ENCODE measurements at regions not wholly inside any gene's neighbourhood (a gene's known extent, or its start where the extent isn't known, plus 50 kb on each side); places are given as distances from the start of the nearest gene placed in this dataset.
A peak's percentile ranks its signal among the peaks of the same experiment; 100 is the strongest.

DNA sequence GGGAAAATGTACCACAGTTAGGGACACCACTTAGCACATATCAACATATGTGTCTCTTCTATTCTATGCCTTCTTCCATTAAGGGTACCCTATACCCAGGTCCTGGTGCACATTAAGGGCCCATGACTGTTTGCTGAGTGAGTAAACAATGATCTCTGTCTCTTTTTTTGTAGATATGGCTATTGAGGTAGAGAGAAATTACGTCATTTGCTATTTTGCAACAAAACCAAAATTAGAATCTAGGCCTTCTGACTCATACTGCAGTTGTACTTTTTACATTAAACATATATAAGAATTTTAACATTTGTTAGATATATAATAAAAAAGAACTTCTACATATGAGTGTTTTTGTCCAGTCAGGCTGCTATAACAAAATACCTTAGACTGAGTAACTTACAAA lies 683.2 kb upstream of the LRRN3 start:
- Mint-ChIP-seq H3K4me1 (no peaks in the 10 kb centered on the region), H3K27me3 (no peaks in the 10 kb centered on the region), H3K36me3 (no peaks in the 10 kb centered on the region), H3K4me3 (no peak overlapping the region), H3K27ac (peak overlapping the region in 1 of 7 donors; percentile 38), H3K9me3 (peaks cover 0 to 3% (median 0%) of the 10 kb centered on the region in 8 donors)
- intact Hi-C loops (cut with micrococcal nuclease) = no loop called here
- Histone ChIP-seq H3K4me3 (ENCODE audit: low read length in 2 of 2) (no peak overlapping the region), H3K27ac (ENCODE audit: low read depth, low read length) (no peak overlapping the region), H3K27me3 (ENCODE audit: insufficient read depth, low read length) (no peaks in the 10 kb centered on the region), H3K36me3 (ENCODE audit: insufficient read depth, low read length) (no peaks in the 10 kb centered on the region), H3K4me1 (ENCODE audit: insufficient read depth, low read length) (no peaks in the 10 kb centered on the region), H3K9me3 (ENCODE audit: control insufficient read depth in 1 of 2, low read length in 2 of 2) (no peaks in the 10 kb centered on the region)
- no peak for DNase-seq
- ChIA-PET CTCF (ENCODE audit: partially characterized antibody) (no interaction called here), POLR2A (ENCODE audit: partially characterized antibody) (no interaction called here)

DNA sequence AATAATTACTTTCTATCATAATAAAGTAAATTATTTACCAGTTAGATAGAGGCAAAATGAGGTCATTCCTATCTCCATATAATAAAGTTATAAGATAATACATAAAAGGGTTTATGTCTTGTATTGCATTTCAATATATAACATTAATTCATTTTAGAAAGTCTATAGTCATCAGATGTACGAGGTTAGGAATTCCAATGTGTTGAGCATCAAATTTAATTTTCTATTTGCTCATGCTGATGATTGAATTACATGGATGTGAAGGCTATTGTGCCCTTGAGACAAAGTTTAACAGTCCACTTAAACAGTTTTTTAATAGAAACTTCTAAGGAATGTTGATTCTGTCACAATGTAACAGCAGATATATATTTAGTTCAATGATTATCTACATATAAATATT lies 678.3 kb upstream of the LRRN3 start:
- Histone ChIP-seq H3K4me1 (ENCODE audit: insufficient read depth, low read length) (no peaks in the 10 kb centered on the region), H3K27me3 (ENCODE audit: insufficient read depth, low read length) (no peaks in the 10 kb centered on the region), H3K36me3 (ENCODE audit: insufficient read depth, low read length) (no peaks in the 10 kb centered on the region), H3K27ac (ENCODE audit: low read depth, low read length) (no peak overlapping the region), H3K4me3 (ENCODE audit: low read length in 2 of 2) (no peak overlapping the region), H3K9me3 (ENCODE audit: control insufficient read depth in 1 of 2, low read length in 2 of 2) (no peaks in the 10 kb centered on the region)
- H3K27me3 Mint-ChIP-seq = no peaks in the 10 kb centered on the region
- H3K36me3 Mint-ChIP-seq = no peaks in the 10 kb centered on the region
- ChIA-PET POLR2A (ENCODE audit: partially characterized antibody) (no interaction called here), CTCF (ENCODE audit: partially characterized antibody) (no interaction called here)
- H3K27ac Mint-ChIP-seq = no peak overlapping the region
- no peaks in the 10 kb centered on the region for H3K4me1 Mint-ChIP-seq
- peaks cover 0 to 4% (median under 1%) of the 10 kb centered on the region in 8 donors for H3K9me3 Mint-ChIP-seq
- intact Hi-C loops (cut with micrococcal nuclease) = no loop called here
- H3K4me3 Mint-ChIP-seq = no peak overlapping the region
- no peak for DNase-seq

DNA sequence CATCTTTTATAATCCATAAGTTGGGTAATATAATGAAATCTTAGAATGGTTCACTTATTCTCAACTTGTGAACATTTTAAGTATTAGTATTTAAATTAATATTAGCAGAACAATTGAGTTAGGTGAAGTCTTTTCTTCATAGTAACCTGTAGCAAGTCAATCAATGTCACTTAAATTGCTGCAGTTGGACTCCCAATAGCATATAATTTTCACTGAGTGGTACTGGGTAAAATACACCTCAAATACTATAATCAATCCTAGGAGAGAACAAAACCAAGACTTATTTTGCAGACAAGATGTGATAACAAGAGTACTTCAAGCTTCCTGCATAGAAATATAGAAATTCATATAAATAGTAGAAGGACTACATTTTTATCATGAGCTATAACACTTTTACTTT lies 677.9 kb upstream of the LRRN3 start:
- H3K4me1 ChIP-seq (ENCODE audit: insufficient read depth, low read length) = no peaks in the 10 kb centered on the region
- no peaks in the 10 kb centered on the region for H3K27me3 Mint-ChIP-seq
- H3K36me3 ChIP-seq (ENCODE audit: insufficient read depth, low read length) = no peaks in the 10 kb centered on the region
- H3K4me3 Mint-ChIP-seq = no peak overlapping the region
- H3K27ac Mint-ChIP-seq = no peak overlapping the region
- CTCF ChIA-PET (ENCODE audit: partially characterized antibody) = no interaction called here
- no peaks in the 10 kb centered on the region for H3K36me3 Mint-ChIP-seq
- no peak overlapping the region for H3K27ac ChIP-seq (ENCODE audit: low read depth, low read length)
- H3K4me3 ChIP-seq (ENCODE audit: low read length in 2 of 2) = no peak overlapping the region
- H3K27me3 ChIP-seq (ENCODE audit: insufficient read depth, low read length) = no peaks in the 10 kb centered on the region
- peaks cover 0 to 4% (median under 1%) of the 10 kb centered on the region in 8 donors for H3K9me3 Mint-ChIP-seq
- H3K9me3 ChIP-seq (ENCODE audit: control insufficient read depth in 1 of 2, low read length in 2 of 2) = no peaks in the 10 kb centered on the region
- no peaks in the 10 kb centered on the region for H3K4me1 Mint-ChIP-seq
- intact Hi-C loops (cut with micrococcal nuclease) = no loop called here
- no peak for DNase-seq
- POLR2A ChIA-PET (ENCODE audit: partially characterized antibody) = no interaction called here

DNA sequence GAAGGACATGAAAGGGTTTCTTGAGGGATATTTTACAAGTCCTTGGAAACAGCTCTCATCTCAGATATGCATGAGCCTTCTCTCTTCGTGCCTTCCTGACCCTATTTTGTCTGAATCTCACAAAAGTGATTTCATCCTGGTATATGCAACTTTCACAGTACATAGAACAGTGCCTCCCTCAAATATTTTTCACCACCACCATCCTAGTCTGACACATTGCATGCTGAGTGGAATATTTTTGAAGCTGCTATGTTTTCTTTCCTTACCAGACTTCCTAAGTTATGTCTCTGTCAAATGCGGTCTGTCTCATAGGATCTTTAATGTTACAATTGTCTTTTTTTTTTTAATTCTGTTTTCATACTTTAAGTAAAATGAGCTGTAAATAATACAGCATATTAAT lies 673.3 kb upstream of the LRRN3 start:
- CTCF ChIA-PET (ENCODE audit: partially characterized antibody) = no interaction called here
- DNase-seq = no peak
- H3K4me3 Mint-ChIP-seq = no peak overlapping the region
- H3K36me3 ChIP-seq (ENCODE audit: insufficient read depth, low read length) = no peaks in the 10 kb centered on the region
- intact Hi-C loops (cut with micrococcal nuclease) = no loop called here
- no peaks in the 10 kb centered on the region for H3K27me3 ChIP-seq (ENCODE audit: insufficient read depth, low read length)
- no peak overlapping the region for H3K27ac ChIP-seq (ENCODE audit: low read depth, low read length)
- no peak overlapping the region for H3K4me3 ChIP-seq (ENCODE audit: low read length in 2 of 2)
- H3K36me3 Mint-ChIP-seq = no peaks in the 10 kb centered on the region
- no peak overlapping the region for H3K27ac Mint-ChIP-seq
- H3K4me1 Mint-ChIP-seq = no peaks in the 10 kb centered on the region
- H3K9me3 Mint-ChIP-seq = peaks cover 0 to 3% (median 0%) of the 10 kb centered on the region in 8 donors
- H3K9me3 ChIP-seq (ENCODE audit: control insufficient read depth in 1 of 2, low read length in 2 of 2) = no peaks in the 10 kb centered on the region
- POLR2A ChIA-PET (ENCODE audit: partially characterized antibody) = no interaction called here
- H3K4me1 ChIP-seq (ENCODE audit: insufficient read depth, low read length) = no peaks in the 10 kb centered on the region
- H3K27me3 Mint-ChIP-seq = peaks cover 0 to 1% of the 10 kb centered on the region in 2 donors

DNA sequence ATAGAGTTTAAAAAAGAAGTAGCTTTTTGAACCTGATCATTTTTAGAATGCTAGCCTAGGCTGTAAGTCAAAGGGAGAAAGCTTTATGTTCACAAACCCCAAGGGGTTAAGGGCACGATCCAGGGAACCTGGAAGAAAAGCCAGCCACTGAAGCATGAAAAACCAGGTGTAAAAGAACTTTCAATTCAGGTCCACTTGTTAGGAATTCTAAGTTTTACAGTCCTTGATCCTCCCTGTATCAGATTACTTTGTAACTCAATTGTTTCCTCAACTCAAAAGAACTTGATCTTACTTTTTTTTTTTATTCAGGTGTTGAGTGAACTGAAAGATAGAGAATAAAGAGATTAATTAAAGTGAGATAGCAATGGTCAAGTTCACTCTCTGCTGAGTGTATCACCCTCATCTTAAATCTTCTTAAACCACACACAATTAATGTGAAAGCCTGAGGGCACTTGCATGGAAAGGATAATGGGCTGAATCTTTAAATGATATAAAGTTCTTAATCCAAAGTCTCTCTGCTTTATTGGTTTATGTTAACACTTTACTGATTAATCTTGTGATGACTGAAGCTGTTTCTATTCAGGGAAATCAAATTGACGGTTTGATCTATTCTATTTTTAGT lies 672.2 kb upstream of the LRRN3 start:
- intact Hi-C loops (cut with micrococcal nuclease) = no loop called here
- no peak overlapping the region for H3K27ac Mint-ChIP-seq
- Histone ChIP-seq H3K27me3 (ENCODE audit: insufficient read depth, low read length) (no peaks in the 10 kb centered on the region), H3K9me3 (ENCODE audit: control insufficient read depth in 1 of 2, low read length in 2 of 2) (no peaks in the 10 kb centered on the region), H3K36me3 (ENCODE audit: insufficient read depth, low read length) (no peaks in the 10 kb centered on the region), H3K4me1 (ENCODE audit: insufficient read depth, low read length) (no peaks in the 10 kb centered on the region), H3K27ac (ENCODE audit: low read depth, low read length) (no peak overlapping the region), H3K4me3 (ENCODE audit: low read length in 2 of 2) (no peak overlapping the region)
- H3K4me1 Mint-ChIP-seq = no peaks in the 10 kb centered on the region
- no peak for DNase-seq
- ChIA-PET POLR2A (ENCODE audit: partially characterized antibody) (no interaction called here), CTCF (ENCODE audit: partially characterized antibody) (no interaction called here)
- no peak overlapping the region for H3K4me3 Mint-ChIP-seq
- H3K36me3 Mint-ChIP-seq = no peaks in the 10 kb centered on the region
- H3K9me3 Mint-ChIP-seq = peaks cover 0 to 3% (median 0%) of the 10 kb centered on the region in 8 donors
- peaks cover 0 to 1% of the 10 kb centered on the region in 2 donors for H3K27me3 Mint-ChIP-seq

DNA sequence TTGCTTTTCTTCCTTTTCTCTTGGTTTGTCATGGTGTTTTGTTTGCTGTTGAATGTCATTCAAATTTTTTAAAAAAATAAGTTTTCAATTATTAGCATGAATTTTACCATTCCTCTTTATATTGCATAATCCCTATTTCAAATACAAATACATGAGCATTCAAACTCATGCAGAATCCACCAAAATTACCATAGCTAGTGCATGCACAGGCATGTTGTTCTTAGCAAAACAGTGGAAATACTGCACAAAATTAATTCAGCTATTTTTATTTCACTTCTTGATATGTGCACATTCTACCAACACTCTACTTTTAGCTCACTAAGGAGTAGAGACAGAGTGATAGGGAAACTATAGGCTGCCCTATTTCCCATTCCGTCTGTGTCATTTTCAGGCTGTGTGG lies 670.1 kb upstream of the LRRN3 start:
- Mint-ChIP-seq H3K4me1 (no peaks in the 10 kb centered on the region), H3K36me3 (no peaks in the 10 kb centered on the region), H3K9me3 (peaks cover 0 to 1% (median 0%) of the 10 kb centered on the region in 8 donors), H3K4me3 (no peak overlapping the region), H3K27ac (no peak overlapping the region), H3K27me3 (peaks cover 0 to 1% of the 10 kb centered on the region in 2 donors)
- Histone ChIP-seq H3K9me3 (ENCODE audit: control insufficient read depth in 1 of 2, low read length in 2 of 2) (no peaks in the 10 kb centered on the region), H3K27me3 (ENCODE audit: insufficient read depth, low read length) (no peaks in the 10 kb centered on the region), H3K27ac (ENCODE audit: low read depth, low read length) (no peak overlapping the region), H3K36me3 (ENCODE audit: insufficient read depth, low read length) (no peaks in the 10 kb centered on the region), H3K4me1 (ENCODE audit: insufficient read depth, low read length) (no peaks in the 10 kb centered on the region), H3K4me3 (ENCODE audit: low read length in 2 of 2) (no peak overlapping the region)
- DNase-seq = no peak
- CTCF ChIA-PET (ENCODE audit: partially characterized antibody) = no interaction called here
- POLR2A ChIA-PET (ENCODE audit: partially characterized antibody) = no interaction called here
- intact Hi-C loops (cut with micrococcal nuclease) = no loop called here

DNA sequence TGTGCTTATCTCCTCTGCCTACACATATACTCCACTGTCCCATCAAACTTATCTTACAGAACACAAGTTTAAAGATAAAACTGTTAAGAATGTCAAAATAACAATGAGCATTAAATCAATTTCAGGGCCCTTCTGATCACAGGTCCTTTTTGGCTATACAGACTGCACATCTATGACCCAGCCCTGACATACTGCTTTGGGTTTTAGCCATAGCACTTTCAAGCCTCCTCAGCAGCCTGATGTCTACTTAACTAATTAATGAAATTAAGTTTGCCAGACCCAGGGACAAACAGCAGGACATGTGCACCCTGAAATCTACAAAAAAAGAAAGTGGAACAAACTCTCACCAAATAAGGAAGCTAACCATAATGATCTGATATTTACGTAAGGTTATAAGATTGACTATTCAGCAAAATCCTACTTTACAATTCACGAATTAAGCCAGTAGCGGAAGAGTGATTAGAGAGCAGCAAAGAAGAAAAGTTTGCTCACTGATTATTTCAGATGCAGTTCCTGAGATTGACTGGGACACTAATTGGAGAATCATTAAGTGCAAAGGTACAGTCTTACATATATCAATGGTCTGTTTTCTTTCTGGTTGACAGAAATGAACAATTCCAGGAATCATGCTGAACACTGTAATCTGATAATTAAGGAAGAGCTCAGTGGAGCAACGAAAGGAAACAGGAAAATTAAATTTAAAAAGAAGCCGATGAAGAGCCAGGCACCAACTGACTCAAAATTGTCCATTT lies 669.3 kb upstream of the LRRN3 start:
- no peak overlapping the region for H3K4me3 Mint-ChIP-seq
- H3K27ac Mint-ChIP-seq = no peak overlapping the region
- H3K36me3 Mint-ChIP-seq = no peaks in the 10 kb centered on the region
- Histone ChIP-seq H3K9me3 (ENCODE audit: control insufficient read depth in 1 of 2, low read length in 2 of 2) (no peaks in the 10 kb centered on the region), H3K27ac (ENCODE audit: low read depth, low read length) (no peak overlapping the region), H3K4me3 (ENCODE audit: low read length in 2 of 2) (no peak overlapping the region), H3K4me1 (ENCODE audit: insufficient read depth, low read length) (no peaks in the 10 kb centered on the region), H3K27me3 (ENCODE audit: insufficient read depth, low read length) (no peaks in the 10 kb centered on the region), H3K36me3 (ENCODE audit: insufficient read depth, low read length) (no peaks in the 10 kb centered on the region)
- intact Hi-C loops (cut with micrococcal nuclease) = no loop called here
- peaks cover 0 to 1% (median 0%) of the 10 kb centered on the region in 8 donors for H3K9me3 Mint-ChIP-seq
- no peaks in the 10 kb centered on the region for H3K4me1 Mint-ChIP-seq
- H3K27me3 Mint-ChIP-seq = peaks cover 0 to 1% of the 10 kb centered on the region in 2 donors
- ChIA-PET CTCF (ENCODE audit: partially characterized antibody) (no interaction called here), POLR2A (ENCODE audit: partially characterized antibody) (no interaction called here)
- DNase-seq = no peak
